CD4-positive, alpha-beta T cell treated with Interleukin-17A for 4 hours (primary cell): ENCODE measurements at regions not wholly inside any gene's neighbourhood (a gene's known extent, or its start where the extent isn't known, plus 50 kb on each side); places are given as distances from the start of the nearest gene placed in this dataset.

Source experiments
- DNase-seq: peaks from one replicate; pipeline ENCODE4 v3.0.0-alpha.2; 2020; ENCODE audit warnings: mixed read lengths

GRCh38 chr16:86202267-86202666 lies 303.3 kb downstream of the IRF8 start:
- no peak for DNase-seq

- DNase-seq: no peak
Observed at GRCh38 chr16:86202760-86203426, 303.9 kb downstream of the IRF8 start.

GRCh38 chr16:86203557-86204275 lies 304.8 kb downstream of the IRF8 start:
- no peak for DNase-seq

GRCh38 chr16:86205521-86206245 lies 304.6 kb upstream of the FOXF1 start:
- no peak for DNase-seq

GRCh38 chr16:86207350-86207749 lies 303.0 kb upstream of the FOXF1 start:
- DNase-seq: no peak

DNA sequence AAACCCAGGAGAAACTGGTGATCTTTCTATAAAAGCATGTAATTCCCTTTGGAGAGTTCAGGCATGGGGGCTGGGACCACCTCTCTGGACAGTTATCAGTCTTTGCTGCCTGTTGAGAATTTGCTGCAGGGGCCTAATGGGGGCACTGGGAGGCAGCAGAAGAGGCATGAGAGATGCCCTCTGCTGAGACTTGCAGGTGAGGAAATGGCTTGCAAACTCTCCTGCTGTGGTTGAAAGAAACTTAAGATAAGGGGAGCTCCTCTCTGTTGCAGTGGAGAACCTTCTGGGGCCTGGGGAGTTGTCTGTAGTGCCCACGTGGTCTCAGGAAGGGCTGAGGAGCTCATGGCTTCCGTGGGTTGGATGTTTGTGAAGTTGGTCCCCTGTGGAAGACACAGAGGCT lies 301.1 kb upstream of the FOXF1 start:
- DNase-seq: no peak

DNA sequence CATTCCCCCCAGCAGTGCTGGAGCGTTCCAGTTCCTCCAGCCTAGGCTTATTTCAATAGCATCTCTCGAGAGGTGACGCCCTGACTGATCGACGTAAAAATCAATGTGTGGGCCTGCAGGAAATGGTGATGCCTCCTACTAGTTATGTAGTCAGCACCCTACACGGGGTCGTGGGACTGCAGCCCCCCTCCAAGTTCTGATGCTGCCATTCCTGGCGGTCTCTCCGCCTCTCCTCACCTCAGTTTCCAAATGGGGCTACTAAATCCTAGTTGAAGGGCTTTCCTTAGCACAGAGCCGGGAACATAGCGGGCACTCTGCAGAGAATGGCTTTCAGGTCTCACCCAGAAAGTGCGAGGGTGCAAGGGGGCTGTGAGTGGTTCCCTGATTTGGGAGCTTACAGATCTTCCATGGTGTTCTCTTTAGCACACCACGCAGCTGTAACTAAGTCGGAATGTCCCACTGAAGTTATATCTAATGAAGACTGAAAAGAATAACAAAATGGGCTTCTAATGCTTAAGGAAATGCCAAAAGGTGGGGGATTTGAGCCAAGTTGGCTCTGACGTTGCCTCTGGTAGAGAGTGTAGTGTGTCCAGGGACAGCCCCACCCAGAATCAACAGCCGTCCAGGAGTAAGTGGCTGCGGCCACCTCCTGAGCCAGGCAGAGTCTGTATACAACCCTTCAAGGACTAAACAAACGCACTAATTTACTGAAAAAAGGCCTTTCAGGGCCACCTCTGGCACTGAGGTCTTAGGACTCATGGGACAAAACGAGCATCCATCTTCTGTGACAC lies 299.7 kb upstream of the FOXF1 start:
- DNase-seq: no peak

DNA sequence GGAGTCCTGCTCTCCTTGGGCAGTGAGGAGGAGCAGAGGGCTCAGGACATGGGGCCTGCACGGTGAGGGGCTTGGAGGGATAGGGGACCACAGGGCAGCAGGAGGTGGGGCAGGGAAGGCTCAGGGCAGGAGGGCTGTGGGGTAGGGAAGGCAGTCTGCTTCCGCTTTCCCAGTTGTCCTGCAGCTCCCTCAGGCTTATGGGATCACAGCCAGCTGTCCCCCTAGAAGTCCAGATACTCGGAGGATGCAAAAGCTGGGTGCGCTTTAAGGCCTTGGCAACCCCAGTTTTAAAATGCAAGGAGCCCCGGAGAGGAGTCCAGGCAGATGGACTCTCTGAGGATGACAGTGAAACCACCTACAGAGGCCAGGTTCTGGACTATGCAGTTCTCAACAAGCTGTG lies 299.1 kb upstream of the FOXF1 start:
- no peak for DNase-seq

DNA sequence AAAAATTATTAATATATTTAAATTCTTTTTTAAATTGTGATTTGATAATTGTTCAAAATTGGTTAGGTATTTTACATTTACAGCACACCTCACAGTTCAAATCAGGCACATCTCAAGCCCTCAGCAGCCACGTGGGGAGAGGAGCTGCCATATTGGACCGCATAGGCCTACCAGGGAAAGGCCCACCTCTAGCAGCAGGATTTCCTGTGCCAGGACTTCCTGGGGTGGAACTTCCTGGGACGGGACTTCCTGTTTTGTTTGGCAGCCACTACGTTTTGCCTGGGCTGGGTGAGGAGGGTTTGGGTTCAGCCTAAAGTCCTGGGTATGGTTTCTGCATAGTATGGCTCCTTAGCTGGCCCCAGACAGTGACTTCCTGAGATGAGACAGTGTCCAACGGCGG lies 298.5 kb upstream of the FOXF1 start:
- DNase-seq: no peak

DNA sequence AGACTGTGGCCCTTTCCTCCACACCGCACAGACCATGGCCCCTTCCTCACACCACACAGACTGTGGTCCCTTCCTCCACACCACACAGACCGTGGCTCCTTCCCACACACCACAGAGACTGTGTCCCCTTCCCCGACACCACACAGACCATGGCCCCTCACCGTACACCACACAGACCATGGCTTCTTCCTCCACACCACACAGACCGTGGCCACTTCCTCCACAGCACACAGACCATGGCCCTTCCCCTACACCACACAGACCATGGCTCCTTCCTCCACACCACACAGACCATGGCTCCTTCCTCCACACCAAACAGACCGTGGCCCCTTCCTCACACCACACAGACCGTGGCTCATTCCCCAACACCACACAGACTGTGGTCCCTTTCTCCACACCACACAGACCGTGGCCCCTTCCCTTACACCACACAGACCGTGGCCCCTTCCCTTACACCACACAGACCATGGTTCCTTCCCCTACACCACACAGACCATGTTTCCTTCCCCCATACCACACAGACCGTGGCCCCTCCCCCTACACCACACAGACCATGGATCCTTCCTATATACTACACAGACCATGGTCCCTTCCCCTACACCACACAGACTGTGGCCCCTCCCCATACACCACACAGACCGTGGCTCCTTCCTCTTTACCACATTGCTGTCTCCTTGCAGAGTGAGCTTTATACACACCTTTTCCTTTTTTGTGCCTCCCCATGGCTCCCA lies 297.5 kb upstream of the FOXF1 start:
- no peak for DNase-seq

- no peak for DNase-seq
Observed at GRCh38 chr16:86213437-86214205, 296.7 kb upstream of the FOXF1 start.

- no peak for DNase-seq
Observed at GRCh38 chr16:86214326-86215232, 295.7 kb upstream of the FOXF1 start.

- no peak for DNase-seq
Observed at GRCh38 chr16:86215233-86215978, 294.9 kb upstream of the FOXF1 start.

GRCh38 chr16:86215979-86216585 lies 294.2 kb upstream of the FOXF1 start:
- DNase-seq: no peak

GRCh38 chr16:86216591-86216990 lies 293.7 kb upstream of the FOXF1 start:
- DNase-seq: no peak

DNA sequence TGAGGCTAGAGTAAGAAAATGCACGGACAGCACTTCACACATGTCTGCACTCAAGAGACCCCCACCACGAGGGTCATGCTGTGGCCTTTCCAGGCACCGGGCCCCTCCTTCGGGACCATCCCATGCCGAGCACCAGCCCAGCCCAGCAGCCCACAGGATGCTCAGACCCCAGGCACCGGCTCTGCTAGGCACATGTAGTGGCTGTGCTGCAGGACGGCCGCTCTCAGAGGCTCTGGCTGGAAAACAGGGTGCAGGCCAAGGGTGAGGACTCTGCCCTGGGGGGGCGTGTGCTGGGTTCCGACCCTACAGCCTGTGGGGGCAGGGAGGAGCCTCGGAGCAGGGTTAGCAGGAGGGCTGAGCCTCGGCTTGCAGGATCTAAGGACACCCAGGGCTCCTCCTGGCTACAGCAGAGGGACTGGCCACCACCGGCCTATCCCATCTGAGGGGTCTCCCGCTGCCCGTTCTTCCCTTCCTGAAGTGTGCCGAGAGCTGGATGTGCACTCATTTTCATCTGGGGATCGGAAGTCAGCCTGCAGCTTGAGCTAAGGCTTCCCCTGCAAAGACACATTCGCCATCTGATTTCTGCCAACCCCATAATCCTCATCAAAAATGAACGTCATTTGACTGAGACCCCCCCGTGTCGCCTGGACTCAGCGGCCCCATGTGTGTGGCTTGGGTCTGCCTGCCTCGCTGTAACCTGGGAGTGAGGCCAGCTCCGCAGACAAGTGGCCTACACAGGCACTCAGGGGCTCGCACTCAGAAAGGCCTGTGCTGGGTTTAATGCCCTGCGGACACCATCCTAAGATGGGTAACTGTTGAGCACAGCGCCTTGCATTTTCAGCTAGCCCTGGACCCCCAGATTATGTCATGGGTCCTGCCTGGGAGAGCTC lies 293.1 kb upstream of the FOXF1 start:
- DNase-seq: no peak

DNA sequence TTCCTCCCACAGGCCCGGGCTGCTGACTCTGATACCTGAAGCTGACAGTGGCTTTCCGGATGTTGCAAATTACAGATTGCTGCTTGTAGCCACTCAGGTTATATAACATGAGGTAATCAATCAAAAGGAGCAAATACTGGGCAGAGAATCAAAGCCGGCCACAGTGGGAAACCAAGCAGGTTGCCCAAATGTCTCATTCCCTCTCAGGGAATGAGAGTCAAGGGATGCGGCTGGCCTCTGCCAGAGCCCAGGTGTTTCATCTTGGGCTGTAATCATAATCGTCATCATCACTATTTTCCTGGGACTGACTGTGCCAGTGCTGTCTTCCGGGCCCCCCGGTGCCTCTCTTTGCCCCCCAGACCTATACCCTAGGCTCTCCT lies 292.4 kb upstream of the FOXF1 start:
- DNase-seq: no peak

DNA sequence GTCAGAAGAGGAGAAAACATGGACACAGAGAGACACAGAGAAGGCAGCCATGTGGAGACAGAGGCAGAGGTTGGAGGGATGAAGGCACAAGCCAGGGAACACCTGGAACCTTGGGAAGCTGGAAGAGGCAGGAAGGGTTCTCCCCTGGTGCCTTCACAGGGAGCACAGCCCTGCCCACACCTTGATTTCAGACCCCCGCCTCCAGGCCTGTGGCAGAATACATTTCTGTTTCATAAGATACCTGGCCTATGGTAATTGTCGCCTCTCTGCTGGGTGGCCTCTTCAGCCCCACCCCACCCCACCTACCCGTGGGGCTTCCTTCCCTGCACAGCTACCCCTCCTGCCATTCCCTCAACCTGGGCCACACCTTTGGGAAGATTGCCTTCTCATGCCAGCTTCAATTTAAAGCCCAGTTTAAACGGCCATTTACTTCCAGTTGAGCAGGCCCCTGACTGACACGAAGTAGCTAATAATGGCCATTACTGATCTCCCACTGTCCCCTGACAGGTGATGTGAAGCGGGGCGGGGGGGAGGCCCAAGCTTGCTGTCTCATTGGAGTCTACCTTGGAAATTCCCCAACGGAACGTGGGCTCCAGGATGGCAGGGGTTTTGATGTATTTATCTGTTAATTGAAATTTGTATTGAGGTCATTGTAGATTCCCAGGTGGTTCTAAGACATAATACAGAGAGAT lies 291.7 kb upstream of the FOXF1 start:
- DNase-seq: no peak
